H1 (cell line): ENCODE measurements at regions not wholly inside any gene's neighbourhood (a gene's known extent, or its start where the extent isn't known, plus 50 kb on each side); places are given as distances from the start of the nearest gene placed in this dataset.
"Not testable (repeated sequence)": the region's sequence is repeated elsewhere in the genome, so short reads cannot be mapped to it uniquely, and the experiment has no call there.

ENCODE experiments used
- CREB1 ChIP-seq: IDR thresholded peaks from 2 replicates; pipeline ENCODE4 v1.6.1; 2012; ENCODE audit warnings: inconsistent platforms
- EP300 ChIP-seq, 2 experiments: IDR thresholded peaks; 1 replicate in 1 of 2; 2 replicates in 1 of 2; pipeline ENCODE4 v1.6.1; 2011 to 2012; ENCODE audit warnings: low read depth in 2 of 2, low read length in 2 of 2, mild to moderate bottlenecking in 2 of 2, borderline replicate concordance in 1 of 2, inconsistent platforms in 1 of 2, moderate library complexity in 1 of 2
- POLR2AphosphoS5 ChIP-seq: IDR thresholded peaks from 2 replicates; pipeline ENCODE4 v1.6.1; 2011; ENCODE audit warnings: low read depth, low read length
- SIN3A ChIP-seq, 2 experiments: IDR thresholded peaks in 1 of 2; conservative IDR thresholded peaks in 1 of 2; 2 replicates each; pipeline ENCODE4 v1.6.1; 2011 to 2012; ENCODE audit warnings: low read length in 2 of 2, improper control_type of control experiment in 1 of 2, low read depth in 1 of 2, mild to moderate bottlenecking in 1 of 2
- SP4 ChIP-seq: IDR thresholded peaks from 2 replicates; pipeline ENCODE4 v1.6.1; 2012; ENCODE audit warnings: low read length, inconsistent platforms
- TAF1 ChIP-seq: IDR thresholded peaks from 2 replicates; pipeline ENCODE4 v1.6.1; 2011; ENCODE audit warnings: mild to moderate bottlenecking, low read depth, low read length
- TF ChIP-seq, protein P1 (sequence below): IDR thresholded peaks from 2 replicates; pipeline ENCODE4 v1.6.1; 2011; ENCODE audit warnings: low read depth, mild to moderate bottlenecking, low read length; ENCODE audit not compliant: insufficient read depth
- TF ChIP-seq, protein P2 (sequence below), 3 experiments: IDR thresholded peaks; 1 replicate in 2 of 3; 2 replicates in 1 of 3; pipeline versions ENCODE4 v1.5.1 to v1.6.1; 2011; ENCODE audit warnings: low read length in 3 of 3, mild to moderate bottlenecking in 3 of 3, inconsistent platforms in 2 of 3, low read depth in 1 of 3, moderate library complexity in 1 of 3; ENCODE audit not compliant: insufficient read depth in 1 of 3; ENCODE audit errors: control extremely low read depth in 1 of 3

DNA sequence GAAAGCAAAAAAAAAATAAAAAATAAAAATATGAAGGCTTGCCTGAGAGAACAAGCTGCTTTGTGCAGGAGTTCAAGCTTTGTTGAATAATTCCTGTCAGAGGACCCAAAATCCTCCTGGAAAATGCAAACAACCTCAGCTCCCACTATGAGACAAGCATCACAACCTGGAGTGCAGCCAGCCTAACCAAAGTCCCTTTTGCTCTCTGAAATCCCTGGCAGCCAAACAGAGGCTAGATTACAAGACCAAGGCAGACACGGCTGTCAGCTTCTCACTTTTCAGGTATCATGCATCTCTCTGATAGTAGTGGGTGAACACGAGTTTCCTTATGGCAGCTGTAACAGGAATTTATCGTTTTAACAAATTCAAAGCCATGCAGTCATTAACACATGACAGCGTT lies 180.7 kb downstream of the TSPY2 start:
- not testable (repeated sequence) for TF ChIP-seq CREB1; SIN3A (conservative IDR thresholded peaks at IDR 0.05 in 1 of 2, IDR thresholded peaks at IDR 0.05 in 1 of 2; ENCODE audit: low read depth in 1 of 2, low read length in 2 of 2); EP300 (IDR thresholded peaks at IDR 0.05; ENCODE audit: borderline replicate concordance in 1 of 2, low read depth in 2 of 2, low read length in 2 of 2); POLR2AphosphoS5; TAF1; SP4
- TF ChIP-seq, protein P1, sequence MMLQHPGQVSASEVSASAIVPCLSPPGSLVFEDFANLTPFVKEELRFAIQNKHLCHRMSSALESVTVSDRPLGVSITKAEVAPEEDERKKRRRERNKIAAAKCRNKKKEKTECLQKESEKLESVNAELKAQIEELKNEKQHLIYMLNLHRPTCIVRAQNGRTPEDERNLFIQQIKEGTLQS = not testable (repeated sequence)
- TF ChIP-seq, protein P2, sequence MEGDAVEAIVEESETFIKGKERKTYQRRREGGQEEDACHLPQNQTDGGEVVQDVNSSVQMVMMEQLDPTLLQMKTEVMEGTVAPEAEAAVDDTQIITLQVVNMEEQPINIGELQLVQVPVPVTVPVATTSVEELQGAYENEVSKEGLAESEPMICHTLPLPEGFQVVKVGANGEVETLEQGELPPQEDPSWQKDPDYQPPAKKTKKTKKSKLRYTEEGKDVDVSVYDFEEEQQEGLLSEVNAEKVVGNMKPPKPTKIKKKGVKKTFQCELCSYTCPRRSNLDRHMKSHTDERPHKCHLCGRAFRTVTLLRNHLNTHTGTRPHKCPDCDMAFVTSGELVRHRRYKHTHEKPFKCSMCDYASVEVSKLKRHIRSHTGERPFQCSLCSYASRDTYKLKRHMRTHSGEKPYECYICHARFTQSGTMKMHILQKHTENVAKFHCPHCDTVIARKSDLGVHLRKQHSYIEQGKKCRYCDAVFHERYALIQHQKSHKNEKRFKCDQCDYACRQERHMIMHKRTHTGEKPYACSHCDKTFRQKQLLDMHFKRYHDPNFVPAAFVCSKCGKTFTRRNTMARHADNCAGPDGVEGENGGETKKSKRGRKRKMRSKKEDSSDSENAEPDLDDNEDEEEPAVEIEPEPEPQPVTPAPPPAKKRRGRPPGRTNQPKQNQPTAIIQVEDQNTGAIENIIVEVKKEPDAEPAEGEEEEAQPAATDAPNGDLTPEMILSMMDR (IDR thresholded peaks at IDR 0.05; ENCODE audit: control extremely low read depth in 1 of 3, insufficient read depth in 1 of 3, low read depth in 1 of 3, low read length in 3 of 3) = not testable (repeated sequence)
